Osteoblast (primary cell): ENCODE measurements at regions not wholly inside any gene's neighbourhood (a gene's known extent, or its start where the extent isn't known, plus 50 kb on each side); places are given as distances from the start of the nearest gene placed in this dataset.

ENCODE experiments used
- DNase-seq: peaks from one replicate; pipeline ENCODE4 v3.0.0; 2011; ENCODE audit warnings: low spot score, mixed read lengths; ENCODE audit not compliant: insufficient read length; ENCODE audit errors: missing footprints
- H2AFZ ChIP-seq: 2 replicates; pipeline ENCODE4 v1.6.0; 2011; ENCODE audit warnings: mild to moderate bottlenecking, low read length
- H3K27ac ChIP-seq: 2 replicates; pipeline ENCODE4 v1.5.1; 2011; ENCODE audit warnings: mild to moderate bottlenecking, low read depth, low read length, moderate library complexity
- H3K27me3 ChIP-seq: 2 replicates; pipeline ENCODE4 v1.6.0; 2012; ENCODE audit warnings: mild to moderate bottlenecking, control low read depth, inconsistent platforms, low read length, moderate library complexity; ENCODE audit not compliant: insufficient read depth
- H3K36me3 ChIP-seq: 2 replicates; pipeline ENCODE4 v1.5.1; 2011; ENCODE audit warnings: mild to moderate bottlenecking, low read length, control low read depth, moderate library complexity; ENCODE audit not compliant: insufficient read depth
- H3K4me1 ChIP-seq: 2 replicates; pipeline ENCODE4 v1.5.1; 2011; ENCODE audit warnings: mild to moderate bottlenecking, low read length, control low read depth, moderate library complexity; ENCODE audit not compliant: insufficient read depth
- H3K4me2 ChIP-seq: 2 replicates; pipeline ENCODE4 v1.6.0; 2011; ENCODE audit warnings: mild to moderate bottlenecking, low read length; ENCODE audit not compliant: insufficient read depth
- H3K4me3 ChIP-seq: fragments of 200-600 bp; sonication (generic); 3 replicates; pipeline ENCODE4 v1.5.1; 2012; ENCODE audit warnings: mild to moderate bottlenecking, low read length, inconsistent platforms; ENCODE audit not compliant: insufficient read depth
- H3K79me2 ChIP-seq: 2 replicates; pipeline ENCODE4 v1.6.0; 2012; ENCODE audit warnings: mild to moderate bottlenecking, low read length, control low read depth, inconsistent platforms; ENCODE audit not compliant: insufficient read depth
- H3K9me3 ChIP-seq: 2 replicates; pipeline ENCODE4 v1.5.1; 2011; ENCODE audit warnings: low read depth, low read length, control low read depth
- H4K20me1 ChIP-seq: 2 replicates; pipeline ENCODE4 v1.6.0; 2012; ENCODE audit warnings: mild to moderate bottlenecking, low read length, control low read depth; ENCODE audit not compliant: insufficient read depth
- TF ChIP-seq, protein P1 (sequence below): IDR thresholded peaks from 2 replicates; pipeline ENCODE4 v1.5.1; 2011; ENCODE audit warnings: mild to moderate bottlenecking, low read depth, low read length, moderate library complexity; ENCODE audit errors: extremely low read depth

DNA sequence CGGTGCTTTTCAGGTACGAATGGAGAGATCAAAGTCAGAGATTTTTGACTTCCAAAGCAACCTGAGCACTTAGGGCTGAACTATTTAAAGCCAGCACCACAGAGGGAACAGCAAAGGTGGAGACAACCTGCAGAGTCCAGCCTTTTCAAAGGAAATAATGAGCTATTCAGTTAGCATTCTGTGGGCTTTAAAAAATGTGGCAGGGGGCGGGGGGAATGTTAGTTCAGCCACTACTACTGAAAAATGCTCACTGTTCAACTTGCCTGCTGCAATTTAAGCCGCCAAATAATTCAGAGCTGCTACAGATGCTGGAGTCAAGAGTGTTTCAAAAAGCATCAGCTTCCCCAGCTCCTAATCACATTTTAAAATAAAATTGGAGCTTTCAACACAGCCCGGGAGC is 473.3 kb upstream of the PLXNA2 start:
- Histone ChIP-seq H3K9me3 (peaks cover 2% of the 10 kb centered on the region), H3K36me3 (no peaks in the 10 kb centered on the region), H3K27ac (no peak overlapping the region), H2AFZ (no peak overlapping the region), H3K79me2 (no peaks in the 10 kb centered on the region), H3K4me3 (no peak overlapping the region), H4K20me1 (no peaks in the 10 kb centered on the region), H3K4me1 (no peaks in the 10 kb centered on the region), H3K27me3 (no peaks in the 10 kb centered on the region), H3K4me2 (no peak overlapping the region)
- DNase-seq: no peak
- TF ChIP-seq, protein P1, sequence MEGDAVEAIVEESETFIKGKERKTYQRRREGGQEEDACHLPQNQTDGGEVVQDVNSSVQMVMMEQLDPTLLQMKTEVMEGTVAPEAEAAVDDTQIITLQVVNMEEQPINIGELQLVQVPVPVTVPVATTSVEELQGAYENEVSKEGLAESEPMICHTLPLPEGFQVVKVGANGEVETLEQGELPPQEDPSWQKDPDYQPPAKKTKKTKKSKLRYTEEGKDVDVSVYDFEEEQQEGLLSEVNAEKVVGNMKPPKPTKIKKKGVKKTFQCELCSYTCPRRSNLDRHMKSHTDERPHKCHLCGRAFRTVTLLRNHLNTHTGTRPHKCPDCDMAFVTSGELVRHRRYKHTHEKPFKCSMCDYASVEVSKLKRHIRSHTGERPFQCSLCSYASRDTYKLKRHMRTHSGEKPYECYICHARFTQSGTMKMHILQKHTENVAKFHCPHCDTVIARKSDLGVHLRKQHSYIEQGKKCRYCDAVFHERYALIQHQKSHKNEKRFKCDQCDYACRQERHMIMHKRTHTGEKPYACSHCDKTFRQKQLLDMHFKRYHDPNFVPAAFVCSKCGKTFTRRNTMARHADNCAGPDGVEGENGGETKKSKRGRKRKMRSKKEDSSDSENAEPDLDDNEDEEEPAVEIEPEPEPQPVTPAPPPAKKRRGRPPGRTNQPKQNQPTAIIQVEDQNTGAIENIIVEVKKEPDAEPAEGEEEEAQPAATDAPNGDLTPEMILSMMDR: no peak

DNA sequence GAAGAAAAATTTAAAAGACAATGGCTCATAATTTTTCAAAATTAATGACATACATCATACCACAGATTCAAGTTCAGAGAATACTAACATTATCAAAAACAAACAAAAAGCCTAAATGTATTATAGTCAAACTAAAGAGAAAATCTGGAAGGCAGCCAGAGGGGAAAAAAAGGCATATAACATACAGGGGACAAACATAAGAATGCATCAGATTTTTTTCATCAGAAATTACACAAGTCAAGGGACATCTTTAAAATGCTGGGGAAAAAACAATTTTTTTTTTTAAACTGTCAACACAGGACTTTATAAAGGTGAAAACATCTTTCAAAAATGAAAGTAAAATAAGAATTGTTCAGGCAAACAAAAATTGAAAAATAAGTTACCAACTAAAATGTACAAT is 478.4 kb upstream of the PLXNA2 start:
- Histone ChIP-seq H3K4me3 (no peak overlapping the region), H3K27ac (no peak overlapping the region), H3K4me1 (no peaks in the 10 kb centered on the region), H2AFZ (no peak overlapping the region), H3K4me2 (no peak overlapping the region), H3K9me3 (peaks cover 2% of the 10 kb centered on the region), H3K79me2 (no peaks in the 10 kb centered on the region), H3K36me3 (no peaks in the 10 kb centered on the region), H4K20me1 (no peaks in the 10 kb centered on the region), H3K27me3 (no peaks in the 10 kb centered on the region)
- TF ChIP-seq, protein P1: no peak
- DNase-seq: no peak

DNA sequence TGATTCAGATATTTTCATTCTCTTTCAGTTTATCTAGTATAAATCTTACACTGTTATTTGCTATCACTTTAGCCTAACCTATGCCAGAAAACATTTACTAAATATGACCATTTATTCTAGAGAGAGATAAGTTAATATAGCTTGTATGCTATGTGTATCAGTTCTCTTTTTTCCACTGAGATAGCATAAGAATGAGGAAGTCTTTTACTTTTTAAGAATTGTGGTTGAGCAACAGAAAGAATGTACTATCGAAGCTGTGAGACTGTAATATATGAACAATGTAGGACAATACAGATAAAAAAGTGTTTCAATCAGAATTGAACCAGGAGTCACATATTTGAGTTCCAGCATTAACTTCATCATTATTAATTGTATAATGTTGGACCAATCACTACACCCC is 479.9 kb upstream of the PLXNA2 start:
- H3K36me3 ChIP-seq: no peaks in the 10 kb centered on the region
- no peaks in the 10 kb centered on the region for H3K79me2 ChIP-seq
- DNase-seq: no peak
- no peak overlapping the region for H2AFZ ChIP-seq
- H3K4me2 ChIP-seq: no peak overlapping the region
- TF ChIP-seq, protein P1: no peak
- no peak overlapping the region for H3K27ac ChIP-seq
- peaks cover 2% of the 10 kb centered on the region for H3K9me3 ChIP-seq
- no peaks in the 10 kb centered on the region for H3K27me3 ChIP-seq
- no peaks in the 10 kb centered on the region for H4K20me1 ChIP-seq
- no peaks in the 10 kb centered on the region for H3K4me1 ChIP-seq
- no peak overlapping the region for H3K4me3 ChIP-seq

DNA sequence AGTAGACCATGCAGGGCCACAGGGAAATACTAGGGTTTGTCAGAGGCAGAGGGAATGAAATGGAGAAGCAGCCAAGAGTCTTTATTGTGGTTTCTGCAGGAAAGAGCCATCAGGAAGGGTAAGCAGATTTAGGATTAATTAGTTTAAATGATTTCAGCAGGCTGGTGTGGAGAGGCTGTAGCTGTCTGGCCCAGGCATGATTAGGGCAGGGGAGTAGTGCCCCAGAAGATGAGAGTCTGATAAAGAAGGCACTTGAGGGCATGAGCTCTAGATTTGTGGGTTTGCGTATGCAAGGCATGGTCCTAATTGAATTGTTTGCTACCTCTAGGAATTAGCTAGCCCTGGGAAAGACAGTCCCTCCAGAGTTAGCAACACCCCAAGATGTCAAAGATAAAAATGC is 484.6 kb upstream of the PLXNA2 start:
- no peak overlapping the region for H3K4me2 ChIP-seq
- no peak overlapping the region for H2AFZ ChIP-seq
- no peaks in the 10 kb centered on the region for H3K79me2 ChIP-seq
- H3K27ac ChIP-seq: no peak overlapping the region
- H3K27me3 ChIP-seq: no peaks in the 10 kb centered on the region
- no peaks in the 10 kb centered on the region for H3K9me3 ChIP-seq
- no peaks in the 10 kb centered on the region for H3K4me1 ChIP-seq
- H3K4me3 ChIP-seq: no peak overlapping the region
- DNase-seq: no peak
- TF ChIP-seq, protein P1: no peak
- no peaks in the 10 kb centered on the region for H4K20me1 ChIP-seq
- no peaks in the 10 kb centered on the region for H3K36me3 ChIP-seq
